Endothelial cell (in vitro differentiated cells): ENCODE measurements at regions not wholly inside any gene's neighbourhood (a gene's known extent, or its start where the extent isn't known, plus 50 kb on each side); places are given as distances from the start of the nearest gene placed in this dataset.

ENCODE experiments used
- DNase-seq: peaks from one replicate; pipeline ENCODE4 v3.0.0; 2021; ENCODE audit warnings: low spot score
- H3K27ac Mint-ChIP-seq: one replicate; pipeline ENCODE4 v1.8.0; 2021; ENCODE audit warnings: mixed read lengths, inconsistent platforms; ENCODE audit not compliant: unreplicated experiment
- H3K27me3 Mint-ChIP-seq: one replicate; pipeline ENCODE4 v1.8.0; 2021; ENCODE audit warnings: mild to moderate bottlenecking, moderate library complexity, mixed read lengths, inconsistent platforms; ENCODE audit not compliant: unreplicated experiment
- H3K36me3 Mint-ChIP-seq: one replicate; pipeline ENCODE4 v1.8.0; 2021; ENCODE audit warnings: mild to moderate bottlenecking, low read depth, mixed read lengths, inconsistent platforms; ENCODE audit not compliant: unreplicated experiment
- H3K4me1 Mint-ChIP-seq: one replicate; pipeline ENCODE4 v1.8.0; 2021; ENCODE audit warnings: mild to moderate bottlenecking, mixed read lengths, inconsistent platforms; ENCODE audit not compliant: unreplicated experiment
- H3K4me3 Mint-ChIP-seq: one replicate; pipeline ENCODE4 v1.8.0; 2021; ENCODE audit warnings: mild to moderate bottlenecking, mixed read lengths, inconsistent platforms; ENCODE audit not compliant: unreplicated experiment
- H3K9me3 Mint-ChIP-seq: one replicate; pipeline ENCODE4 v1.8.0; 2021; ENCODE audit warnings: mixed read lengths, inconsistent platforms; ENCODE audit not compliant: unreplicated experiment
- TF ChIP-seq, protein P1 (sequence below): fragments of 200-600 bp; sonication (generic); IDR thresholded peaks from one replicate; pipeline ENCODE4 v1.5.0; 2021; ENCODE audit warnings: antibody characterized with exemption; ENCODE audit not compliant: unreplicated experiment

DNA sequence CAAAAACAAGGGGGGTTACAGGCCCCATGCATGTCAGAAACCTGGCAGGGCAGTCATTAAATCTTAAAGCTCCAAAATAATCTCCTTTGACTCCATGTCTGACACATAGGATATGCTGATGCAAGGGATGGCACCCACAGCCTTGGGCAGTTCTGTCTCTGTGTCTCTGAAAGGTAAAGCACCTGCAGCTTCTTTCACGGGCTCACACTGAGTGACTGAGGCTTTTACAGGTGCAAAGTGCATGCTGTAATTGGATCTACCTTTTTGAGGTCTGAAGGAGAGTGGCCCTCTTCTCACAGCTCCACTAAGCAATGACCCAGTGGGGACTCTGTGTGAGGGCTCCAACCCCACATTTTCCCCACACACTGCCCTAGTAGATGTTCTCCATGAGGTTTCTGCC lies 1309.0 kb upstream of the B3GALT2 start:
- Mint-ChIP-seq H3K27me3 (no peaks in the 10 kb centered on the region), H3K4me3 (no peak overlapping the region), H3K4me1 (no peaks in the 10 kb centered on the region), H3K27ac (no peak overlapping the region), H3K36me3 (peaks cover 4% of the 10 kb centered on the region), H3K9me3 (no peaks in the 10 kb centered on the region)
- TF ChIP-seq, protein P1, sequence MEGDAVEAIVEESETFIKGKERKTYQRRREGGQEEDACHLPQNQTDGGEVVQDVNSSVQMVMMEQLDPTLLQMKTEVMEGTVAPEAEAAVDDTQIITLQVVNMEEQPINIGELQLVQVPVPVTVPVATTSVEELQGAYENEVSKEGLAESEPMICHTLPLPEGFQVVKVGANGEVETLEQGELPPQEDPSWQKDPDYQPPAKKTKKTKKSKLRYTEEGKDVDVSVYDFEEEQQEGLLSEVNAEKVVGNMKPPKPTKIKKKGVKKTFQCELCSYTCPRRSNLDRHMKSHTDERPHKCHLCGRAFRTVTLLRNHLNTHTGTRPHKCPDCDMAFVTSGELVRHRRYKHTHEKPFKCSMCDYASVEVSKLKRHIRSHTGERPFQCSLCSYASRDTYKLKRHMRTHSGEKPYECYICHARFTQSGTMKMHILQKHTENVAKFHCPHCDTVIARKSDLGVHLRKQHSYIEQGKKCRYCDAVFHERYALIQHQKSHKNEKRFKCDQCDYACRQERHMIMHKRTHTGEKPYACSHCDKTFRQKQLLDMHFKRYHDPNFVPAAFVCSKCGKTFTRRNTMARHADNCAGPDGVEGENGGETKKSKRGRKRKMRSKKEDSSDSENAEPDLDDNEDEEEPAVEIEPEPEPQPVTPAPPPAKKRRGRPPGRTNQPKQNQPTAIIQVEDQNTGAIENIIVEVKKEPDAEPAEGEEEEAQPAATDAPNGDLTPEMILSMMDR, result no peak
- no peak for DNase-seq

DNA sequence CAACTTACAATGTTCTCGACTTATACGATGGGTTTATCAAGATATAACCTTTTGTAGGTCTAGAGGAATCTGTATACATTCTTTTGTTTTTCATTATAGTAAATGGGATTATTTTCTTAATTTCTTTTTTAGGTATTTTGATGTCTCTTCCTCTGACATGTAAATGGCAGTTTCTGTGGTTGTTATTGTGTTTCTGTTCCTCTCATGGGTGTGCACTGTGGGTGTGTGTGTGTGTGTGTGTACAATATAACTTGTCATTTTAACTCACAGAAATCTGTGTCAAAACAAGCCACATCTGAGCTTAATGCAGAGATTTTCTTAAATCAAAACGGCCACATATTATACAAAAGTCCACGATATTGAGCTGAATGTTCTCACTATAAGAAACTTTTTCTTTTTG lies 1300.8 kb upstream of the B3GALT2 start:
- no peak overlapping the region for H3K27ac Mint-ChIP-seq
- TF ChIP-seq, protein P1, result no peak
- no peak for DNase-seq
- H3K4me1 Mint-ChIP-seq, result no peaks in the 10 kb centered on the region
- H3K27me3 Mint-ChIP-seq, result no peaks in the 10 kb centered on the region
- no peak overlapping the region for H3K4me3 Mint-ChIP-seq
- no peaks in the 10 kb centered on the region for H3K9me3 Mint-ChIP-seq
- H3K36me3 Mint-ChIP-seq, result no peaks in the 10 kb centered on the region

DNA sequence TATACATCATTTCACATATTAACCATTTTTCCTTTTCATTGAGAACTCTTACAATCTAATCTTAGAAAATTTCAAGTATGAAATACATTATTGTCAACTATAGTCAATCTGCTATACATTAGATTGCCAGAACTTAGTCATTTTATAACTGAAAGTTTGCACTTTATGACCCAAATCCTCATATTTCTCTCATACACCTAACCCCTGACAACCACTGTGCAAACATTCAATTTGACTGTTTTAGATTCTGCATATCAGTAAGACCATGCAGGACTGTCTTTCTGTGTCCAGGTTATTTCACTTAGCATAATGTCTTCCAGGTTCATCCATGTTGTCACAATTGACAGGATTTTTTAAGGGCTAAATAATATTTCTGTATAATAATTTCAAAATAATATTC lies 1299.0 kb upstream of the B3GALT2 start:
- no peak for DNase-seq
- Mint-ChIP-seq H3K9me3 (no peaks in the 10 kb centered on the region), H3K4me3 (no peak overlapping the region), H3K27me3 (no peaks in the 10 kb centered on the region), H3K27ac (no peak overlapping the region), H3K4me1 (no peaks in the 10 kb centered on the region), H3K36me3 (no peaks in the 10 kb centered on the region)
- TF ChIP-seq, protein P1, result no peak

DNA sequence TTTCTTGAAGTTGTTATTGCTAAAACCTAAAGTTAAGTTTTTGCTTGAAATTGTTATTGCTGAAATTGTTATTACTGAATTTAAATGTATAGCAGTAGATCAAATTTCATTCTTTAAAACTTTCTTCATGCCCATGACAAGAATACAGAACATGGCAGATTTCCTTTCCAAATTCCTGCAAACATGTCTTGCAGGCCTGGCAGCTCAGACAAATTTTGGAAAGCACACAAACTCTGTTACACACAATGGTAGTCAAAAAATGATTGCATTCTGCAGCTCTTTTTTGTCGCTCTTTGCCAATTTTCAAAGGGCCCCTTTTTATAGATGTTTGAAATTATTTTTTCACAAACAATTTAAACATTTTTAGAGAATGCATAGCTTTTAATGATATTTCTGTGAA lies 1292.3 kb upstream of the B3GALT2 start:
- DNase-seq, result no peak
- no peak overlapping the region for H3K27ac Mint-ChIP-seq
- no peaks in the 10 kb centered on the region for H3K36me3 Mint-ChIP-seq
- no peaks in the 10 kb centered on the region for H3K9me3 Mint-ChIP-seq
- H3K4me1 Mint-ChIP-seq, result no peaks in the 10 kb centered on the region
- TF ChIP-seq, protein P1, result no peak
- H3K4me3 Mint-ChIP-seq, result no peak overlapping the region
- no peaks in the 10 kb centered on the region for H3K27me3 Mint-ChIP-seq

DNA sequence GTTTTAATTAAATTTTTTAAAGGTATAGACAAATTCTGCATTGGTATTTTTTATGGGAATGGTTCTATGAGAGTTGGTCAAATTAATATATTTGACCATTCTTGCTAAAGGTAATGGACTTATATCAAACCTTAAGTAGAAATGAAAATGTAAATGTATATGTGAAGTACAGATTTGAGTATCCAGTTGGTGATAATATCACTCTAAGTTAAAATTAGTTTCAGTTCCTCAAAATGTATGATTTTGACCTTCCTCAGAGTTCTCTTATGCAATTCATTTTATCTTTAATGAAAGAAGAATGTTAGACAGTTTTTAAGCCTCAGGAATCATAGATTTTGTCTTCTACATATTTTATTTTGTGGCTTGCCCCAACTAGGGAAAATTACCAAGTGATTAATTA lies 1291.5 kb upstream of the B3GALT2 start:
- Mint-ChIP-seq H3K27ac (no peak overlapping the region), H3K4me1 (no peaks in the 10 kb centered on the region), H3K36me3 (no peaks in the 10 kb centered on the region), H3K9me3 (no peaks in the 10 kb centered on the region), H3K27me3 (no peaks in the 10 kb centered on the region), H3K4me3 (no peak overlapping the region)
- TF ChIP-seq, protein P1, result no peak
- DNase-seq, result no peak
